Urothelium cell line (cell line): ENCODE measurements at regions not wholly inside any gene's neighbourhood (a gene's known extent, or its start where the extent isn't known, plus 50 kb on each side); places are given as distances from the start of the nearest gene placed in this dataset.

ENCODE experiments used
- DNase-seq: peaks from one replicate; pipeline ENCODE4 v3.0.0; 2011; ENCODE audit warnings: low spot score, mixed read lengths
- FAIRE-seq: peaks from 2 replicates; lab custom pipeline; 2011; peaks lifted over from hg19 to GRCh38; lab: Jason Lieb, UNC

GRCh38 chr1:163406772-163407171 is 85.0 kb downstream of the NUF2 start:
- FAIRE-seq = no peak

GRCh38 chr1:163408262-163408661 is 86.5 kb downstream of the NUF2 start:
- FAIRE-seq = peak; percentile 88
- no peak for DNase-seq

More at GRCh38 chr1:163406772-163407171, 85.0 kb downstream of the NUF2 start:
- DNase-seq = no peak

GRCh38 chr1:163410073-163410999 is 88.6 kb downstream of the NUF2 start:
- DNase-seq (peak; percentile 36), FAIRE-seq (no peak)

DNA sequence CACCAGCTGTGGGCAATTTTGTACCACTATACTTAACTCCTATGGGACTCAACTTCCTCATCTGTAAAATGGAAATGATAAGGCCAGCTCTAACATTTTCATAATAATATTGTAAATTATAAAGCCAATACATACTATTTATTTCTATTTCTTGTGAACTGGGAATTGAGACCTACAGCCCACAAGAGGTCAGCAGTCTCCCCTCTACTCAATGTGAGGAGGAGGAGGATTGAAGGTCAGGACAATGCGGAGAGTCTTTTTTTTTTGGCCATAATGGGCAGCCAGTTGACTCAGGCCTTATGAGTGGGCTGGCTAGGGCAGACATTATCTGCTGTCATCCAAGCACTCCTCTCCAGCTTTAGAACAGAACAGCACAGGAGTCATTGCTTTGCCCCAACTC is 90.5 kb downstream of the NUF2 start:
- no peak for DNase-seq
- FAIRE-seq = no peak

DNA sequence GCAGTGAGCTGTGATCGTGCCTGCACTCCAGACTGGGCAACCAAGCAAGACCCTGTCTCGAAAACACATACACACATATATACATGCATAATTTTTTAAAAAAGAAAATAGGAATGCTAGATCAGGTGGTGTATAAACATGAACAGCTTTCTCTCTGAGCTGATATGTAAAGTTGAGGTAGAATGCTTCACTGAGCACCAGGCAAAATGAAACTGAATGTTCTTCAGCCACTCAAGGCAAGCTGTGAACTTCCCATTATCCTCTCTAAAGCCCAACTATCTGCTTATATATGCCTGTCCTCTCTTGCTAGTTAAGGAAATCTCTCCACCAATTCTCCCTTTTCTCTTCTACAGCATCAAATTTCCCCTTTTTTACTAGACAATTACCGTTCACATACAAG is 93.0 kb downstream of the NUF2 start:
- DNase-seq (no peak), FAIRE-seq (no peak)

DNA sequence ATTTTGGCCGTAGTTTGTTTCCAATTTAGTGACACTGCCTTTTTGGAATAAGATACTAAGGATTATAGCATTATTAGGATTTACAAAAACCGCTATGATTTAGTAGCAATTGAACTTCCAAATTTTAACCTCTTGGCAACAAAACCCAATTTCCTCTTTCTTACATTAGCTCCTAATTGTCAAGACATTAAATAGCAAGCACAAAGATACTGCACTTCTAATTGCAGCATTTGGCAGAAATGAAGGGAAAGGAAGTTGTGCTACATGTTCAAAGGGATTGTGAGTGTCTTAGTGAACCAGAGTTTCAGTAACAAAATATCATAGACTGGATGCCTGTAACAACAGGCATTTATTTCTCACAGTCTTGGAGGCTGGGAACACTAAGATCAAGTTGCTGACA is 99.9 kb downstream of the NUF2 start:
- FAIRE-seq (no peak), DNase-seq (no peak)

DNA sequence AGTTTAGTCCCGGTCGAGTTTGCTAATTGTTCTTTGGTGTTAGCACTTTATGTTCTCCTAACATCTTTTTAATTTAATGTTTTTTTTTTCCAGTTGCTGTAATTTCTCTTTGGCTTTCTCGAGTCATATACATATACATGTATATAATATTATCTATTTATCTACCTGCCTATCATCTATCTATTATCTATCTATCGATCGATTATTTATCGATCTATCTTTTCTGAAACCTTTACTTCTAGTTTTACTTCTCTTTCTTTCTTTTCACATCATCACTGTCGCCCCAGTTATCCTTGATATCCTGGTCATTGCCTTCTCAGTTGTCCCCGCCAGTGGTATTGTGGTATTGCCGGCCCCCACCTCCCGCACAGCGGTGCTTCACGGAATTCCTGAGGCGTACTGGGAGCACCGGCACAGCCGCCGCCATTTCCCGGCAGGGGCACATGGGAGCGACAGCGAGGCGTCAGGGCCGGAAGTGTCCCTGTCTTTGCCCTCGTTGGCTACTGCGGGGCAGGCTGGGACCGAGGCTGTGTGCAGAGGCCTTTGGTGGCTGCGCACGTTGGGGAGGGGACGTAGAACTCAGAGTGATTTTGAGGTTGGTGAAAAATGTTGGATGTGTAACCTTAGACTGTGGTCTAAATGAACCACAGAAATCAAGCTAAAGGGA is 101.1 kb downstream of the NUF2 start:
- FAIRE-seq (no peak), DNase-seq (no peak)

DNA sequence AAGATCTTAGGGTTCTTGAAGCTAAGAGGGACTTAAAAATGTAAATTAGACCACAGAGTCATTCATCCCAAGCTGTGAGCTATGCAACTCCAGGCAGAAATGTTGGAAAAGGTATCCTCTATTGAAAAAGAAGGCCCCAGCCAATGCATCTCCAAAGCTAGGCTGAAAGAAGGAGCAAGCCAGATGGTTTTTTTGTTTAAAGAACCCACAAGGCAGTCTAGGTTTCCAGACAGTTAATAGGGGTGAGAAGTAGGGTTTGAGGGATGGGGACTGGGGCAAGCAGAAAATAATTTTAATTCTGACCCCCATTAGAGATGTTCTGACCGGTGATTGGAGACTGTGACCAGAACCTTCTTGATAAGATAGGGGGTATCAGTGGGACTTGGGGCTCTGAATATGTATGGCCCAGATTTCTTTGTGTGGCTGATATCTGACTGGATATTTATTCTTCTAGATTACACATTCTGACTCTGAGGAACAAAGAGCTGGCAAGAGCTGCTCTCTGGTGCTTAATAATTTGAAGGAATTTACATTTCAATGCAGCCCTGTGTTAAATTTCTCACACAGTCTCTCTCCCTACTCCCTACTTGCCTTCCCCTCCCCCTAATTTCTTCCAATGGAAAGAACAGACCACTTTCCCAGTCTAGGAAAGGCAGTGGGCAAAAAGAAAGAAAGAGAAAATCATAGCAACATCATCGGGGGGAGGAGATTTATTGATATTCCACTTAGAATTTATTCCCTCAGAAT is 104.9 kb downstream of the NUF2 start:
- DNase-seq (no peak), FAIRE-seq (no peak)

DNA sequence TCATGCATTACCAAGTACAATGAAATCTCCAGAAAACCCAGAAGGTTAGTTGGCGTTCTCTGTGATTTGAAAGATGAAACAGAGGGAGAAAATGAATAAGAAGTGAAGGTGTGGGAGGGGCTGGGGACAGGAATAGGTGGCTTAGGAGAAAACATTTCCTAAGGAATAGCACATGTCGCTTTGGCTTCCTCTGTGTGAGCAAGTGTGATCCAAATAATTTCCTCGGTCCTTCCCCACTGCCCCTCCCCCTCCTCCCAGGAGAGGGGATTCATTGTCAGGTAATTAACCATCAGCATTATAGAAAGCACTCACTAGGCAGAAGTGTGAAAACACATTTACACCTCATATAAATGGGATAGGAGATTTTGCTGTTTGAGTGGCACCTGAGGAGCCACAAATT is 105.5 kb downstream of the NUF2 start:
- no peak for FAIRE-seq
- no peak for DNase-seq

DNA sequence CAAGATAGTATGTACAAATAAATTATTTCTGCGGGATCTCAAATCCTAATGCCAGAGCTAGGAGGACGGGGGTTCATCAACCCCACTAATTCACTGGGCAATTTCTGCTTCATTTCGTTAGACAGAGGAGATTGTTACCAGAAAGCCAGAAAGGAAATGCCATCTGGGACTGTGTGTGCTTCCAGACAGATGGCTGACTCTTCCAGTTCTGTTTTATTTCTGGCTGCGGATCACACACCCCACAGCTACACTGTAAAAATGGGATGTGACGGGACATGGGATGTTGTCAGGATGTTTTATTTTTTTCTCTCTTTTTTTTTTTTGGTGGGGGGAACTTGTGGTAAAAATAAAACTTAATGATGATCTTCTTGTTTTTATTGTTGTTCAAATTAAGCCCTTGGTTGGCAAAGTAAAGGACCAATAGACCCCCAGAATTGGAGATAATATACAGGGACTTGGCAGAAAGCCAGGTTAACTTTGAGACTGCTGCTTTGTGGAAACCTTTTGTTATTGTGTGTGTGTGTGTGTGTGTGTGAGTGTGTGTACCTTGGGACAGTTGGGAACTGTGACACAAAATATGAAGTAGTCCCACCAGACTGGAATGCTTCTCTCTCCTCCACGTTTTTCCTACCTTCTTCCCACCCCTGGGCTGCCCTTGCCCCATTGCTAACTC is 114.5 kb downstream of the NUF2 start:
- no peak for FAIRE-seq
- DNase-seq = no peak

- FAIRE-seq = no peak
- DNase-seq = no peak
Observed at GRCh38 chr1:163439471-163439870, 117.7 kb downstream of the NUF2 start.

GRCh38 chr1:163440090-163440489 is 118.3 kb downstream of the NUF2 start:
- no peak for FAIRE-seq
- no peak for DNase-seq

- no peak for DNase-seq
- FAIRE-seq = no peak
Observed at GRCh38 chr1:163442231-163442879, 120.6 kb downstream of the NUF2 start.

- DNase-seq (no peak), FAIRE-seq (no peak)
Observed at GRCh38 chr1:163442895-163443294, 121.1 kb downstream of the NUF2 start.

GRCh38 chr1:163443863-163444262 is 122.1 kb downstream of the NUF2 start:
- FAIRE-seq (no peak), DNase-seq (no peak)

GRCh38 chr1:163444665-163445064 is 122.9 kb downstream of the NUF2 start:
- FAIRE-seq (no peak), DNase-seq (no peak)

GRCh38 chr1:163450986-163451385 is 129.2 kb downstream of the NUF2 start:
- no peak for DNase-seq
- no peak for FAIRE-seq

GRCh38 chr1:163459539-163459938 is 137.8 kb downstream of the NUF2 start:
- no peak for DNase-seq
- FAIRE-seq = no peak

DNA sequence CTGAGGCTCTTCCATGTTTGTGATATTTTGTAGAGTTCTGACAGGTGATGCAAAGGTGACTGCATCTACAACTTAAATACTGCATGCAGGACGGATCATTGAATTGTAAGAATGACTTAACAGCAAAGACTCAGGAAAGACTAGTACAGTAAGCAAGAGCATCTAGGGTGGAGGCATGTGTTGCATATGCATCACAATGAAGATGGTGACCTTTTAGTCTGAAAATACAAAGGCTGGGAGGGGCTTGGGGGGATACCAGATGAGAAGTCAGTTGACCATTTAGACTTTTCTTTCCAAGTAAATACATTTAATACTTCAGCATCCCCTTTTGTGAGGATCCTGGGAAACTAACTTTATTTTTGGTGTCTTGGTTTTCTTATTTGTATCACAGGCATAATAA is 145.5 kb downstream of the NUF2 start:
- FAIRE-seq (no peak), DNase-seq (no peak)
